OCI-LY7 (cell line): ENCODE measurements at regions not wholly inside any gene's neighbourhood (a gene's known extent, or its start where the extent isn't known, plus 50 kb on each side); places are given as distances from the start of the nearest gene placed in this dataset.
"Not testable (repeated sequence)": the region's sequence is repeated elsewhere in the genome, so short reads cannot be mapped to it uniquely, and the experiment has no call there.

Source experiments
- BruUV-seq: library from RNA; stranded (reverse); fragments of 400-500 nt; replicated peaks from 2 replicates; lab custom pipeline; 2021; lab: Mats Ljungman, UMichigan
- CTCF ChIA-PET: fragments of 300-600 bp; sonication (Branson Sonifier 250); formaldehyde crosslinking; loops from one replicate; lab custom pipeline; 2022; ENCODE audit warnings: antibody characterized with exemption; ENCODE audit not compliant: unreplicated experiment; lab: Charles Lee
- POLR2A ChIA-PET: fragments of 300-600 bp; sonication (Branson Sonifier 250); formaldehyde crosslinking; loops from one replicate; lab custom pipeline; 2022; ENCODE audit warnings: antibody characterized with exemption; lab: Charles Lee
- DNase-seq: peaks from one replicate; pipeline ENCODE4 v3.0.0-alpha.2; 2015; ENCODE audit warnings: low spot score
- H2AFZ ChIP-seq: fragments of 200-600 bp; sonication (generic), shearing (Covaris generic); 2 replicates; pipeline ENCODE4 v1.6.1; 2014; ENCODE audit warnings: mild to moderate bottlenecking, antibody characterized with exemption, low read length, moderate library complexity
- H3K27ac ChIP-seq: fragments of 200-600 bp; sonication (generic); 2 replicates; pipeline ENCODE4 v1.5.1; 2014; ENCODE audit warnings: mixed run types, low read depth, mild to moderate bottlenecking, moderate library complexity, low read length, inconsistent platforms; ENCODE audit not compliant: poor library complexity, severe bottlenecking
- H3K36me3 ChIP-seq: fragments of 200-600 bp; sonication (generic); 2 replicates; pipeline ENCODE4 v1.6.1; 2014; ENCODE audit warnings: mild to moderate bottlenecking, antibody characterized with exemption, low read length, moderate library complexity, mixed read lengths; ENCODE audit not compliant: insufficient read depth
- H3K4me1 ChIP-seq: fragments of 200-600 bp; sonication (generic); 2 replicates; pipeline ENCODE4 v1.5.1; 2014; ENCODE audit warnings: mild to moderate bottlenecking, low read length; ENCODE audit not compliant: insufficient read depth, poor library complexity, severe bottlenecking
- H3K4me2 ChIP-seq: fragments of 200-600 bp; sonication (generic); 2 replicates; pipeline ENCODE4 v1.6.1; 2014; ENCODE audit warnings: mild to moderate bottlenecking, low read length
- H3K4me3 ChIP-seq: fragments of 200-600 bp; sonication (generic); 2 replicates; pipeline ENCODE4 v1.5.1; 2014; ENCODE audit warnings: mild to moderate bottlenecking, low read depth, low read length; ENCODE audit not compliant: poor library complexity, severe bottlenecking
- H3K79me2 ChIP-seq: fragments of 200-600 bp; sonication (generic); 2 replicates; pipeline ENCODE4 v1.6.1; 2016; ENCODE audit warnings: low read depth, mild to moderate bottlenecking, low read length, moderate library complexity, mixed read lengths; ENCODE audit not compliant: insufficient read depth
- H3K9me2 ChIP-seq: fragments of 200-600 bp; sonication (generic); 2 replicates; pipeline ENCODE4 v1.6.1; 2016; ENCODE audit warnings: mild to moderate bottlenecking, low read length, mixed read lengths; ENCODE audit not compliant: insufficient read depth
- H3K9me3 ChIP-seq: fragments of 200-600 bp; sonication (generic); 2 replicates; pipeline ENCODE4 v1.6.1; 2014; ENCODE audit warnings: mild to moderate bottlenecking, mixed run types, low read length, mixed read lengths
- H4K20me1 ChIP-seq: fragments of 200-600 bp; sonication (generic); 2 replicates; pipeline ENCODE4 v1.6.1; 2014; ENCODE audit warnings: mild to moderate bottlenecking, antibody characterized with exemption, low read length, moderate library complexity, mixed read lengths; ENCODE audit not compliant: insufficient read depth
- CTCF ChIP-seq: fragments of 200-600 bp; sonication (generic); conservative IDR thresholded peaks from 2 replicates; pipeline ENCODE4 v1.5.1; 2014; ENCODE audit warnings: mild to moderate bottlenecking, antibody characterized with exemption, low read length, moderate library complexity, mixed read lengths
- EZH2phosphoT487 ChIP-seq: fragments of 200-600 bp; sonication (generic); IDR thresholded peaks from 2 replicates; pipeline ENCODE4 v1.6.1; 2018; ENCODE audit warnings: low read depth, borderline replicate concordance, mild to moderate bottlenecking, mixed run types, antibody characterized with exemption, low read length, moderate library complexity, mixed read lengths
- intact Hi-C: fragments of 100-400 bp; cut with micrococcal nuclease; formaldehyde crosslinking; loops from one replicate; pipeline ENCODE4 v1.10.0; 2022; ENCODE audit not compliant: unreplicated experiment

GRCh38 chr3:87742250-87742649 lies 316.6 kb downstream of the CGGBP1 start:
- no peak overlapping the region for H3K4me2 ChIP-seq
- H3K36me3 ChIP-seq: no peaks in the 10 kb centered on the region
- POLR2A ChIA-PET: interaction anchor here (1.3 kb wide), 1 partner anchor 11 kb away, joined by 4 read pairs; no protein-coding TSS in a partner anchor
- H3K9me3 ChIP-seq: no peaks in the 10 kb centered on the region
- CTCF ChIA-PET: no interaction called here
- no peak for DNase-seq
- intact Hi-C loops: no loop called here
- TF ChIP-seq EZH2phosphoT487 (no peak), CTCF (no peak)
- H3K79me2 ChIP-seq: no peaks in the 10 kb centered on the region
- no TSS peak for BruUV-seq
- H4K20me1 ChIP-seq: no peaks in the 10 kb centered on the region
- no peaks in the 10 kb centered on the region for H3K9me2 ChIP-seq
- H3K4me1 ChIP-seq: no peaks in the 10 kb centered on the region
- H3K27ac ChIP-seq: no peak overlapping the region
- H3K4me3 ChIP-seq: no peak overlapping the region
- no peak overlapping the region for H2AFZ ChIP-seq

- DNase-seq, H3K79me2 ChIP-seq, H3K4me2 ChIP-seq, BruUV-seq, H2AFZ ChIP-seq, CTCF ChIA-PET, H3K9me2 ChIP-seq, H3K4me1 ChIP-seq, intact Hi-C loops, H3K27ac ChIP-seq, H3K9me3 ChIP-seq, H4K20me1 ChIP-seq, H3K4me3 ChIP-seq, H3K36me3 ChIP-seq: not testable (repeated sequence)
- POLR2A ChIA-PET: interaction anchor here (1.1 kb wide), 1 partner anchor 46 kb away, joined by 3 read pairs; no protein-coding TSS in a partner anchor
These were observed 317.9 kb downstream of the CGGBP1 start for GRCh38 chr3:87740894-87741293.

GRCh38 chr3:87737817-87738216 lies 321.0 kb downstream of the CGGBP1 start:
- H3K36me3 ChIP-seq, DNase-seq, POLR2A ChIA-PET, H3K4me3 ChIP-seq, H2AFZ ChIP-seq, H3K27ac ChIP-seq, H3K9me3 ChIP-seq, CTCF ChIA-PET, H3K4me1 ChIP-seq, H3K4me2 ChIP-seq, BruUV-seq, H4K20me1 ChIP-seq, H3K9me2 ChIP-seq, intact Hi-C loops, H3K79me2 ChIP-seq: not testable (repeated sequence)
